ENCODE measurements at regions not wholly inside any gene's neighbourhood (a gene's known extent, or its start where the extent isn't known, plus 50 kb on each side); places are given as distances from the start of the nearest gene placed in this dataset.

DNA sequence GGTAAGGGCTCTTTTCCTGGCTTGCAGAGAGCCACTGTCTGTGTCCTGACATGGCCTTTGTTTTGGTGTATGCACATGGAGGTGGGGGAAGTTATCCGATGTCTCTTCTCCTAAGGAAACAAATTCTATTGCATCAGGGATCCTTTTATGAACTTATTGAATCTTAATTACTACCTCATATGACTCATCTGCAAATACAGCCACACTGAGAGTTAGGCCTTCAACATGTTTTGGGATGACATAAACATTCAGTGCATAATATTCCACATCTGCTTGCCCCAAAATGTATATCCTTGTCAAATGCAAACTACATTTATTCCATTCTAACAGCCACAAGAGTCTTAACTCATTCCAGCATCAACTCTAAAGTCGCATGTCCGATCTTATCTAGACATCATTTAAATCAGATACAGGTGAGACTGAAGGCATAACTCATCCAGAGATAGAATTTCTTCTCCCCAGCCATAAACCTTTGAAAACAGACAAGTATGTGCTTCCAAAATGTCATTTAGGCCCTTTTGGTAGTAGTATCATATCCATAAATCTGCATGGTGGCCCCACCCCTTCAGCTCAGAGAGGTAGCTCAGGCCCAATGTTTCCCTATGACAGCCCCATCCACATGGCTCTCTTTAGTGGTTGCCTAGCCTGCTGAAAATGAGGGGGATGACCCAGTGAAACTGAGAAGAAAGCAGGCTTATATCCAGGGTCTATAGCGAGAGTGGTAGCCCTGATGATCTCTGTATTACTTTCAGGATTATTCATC lies 289.5 kb upstream of the ALCAM start:
- ChIA-PET CTCF (no interaction called here), POLR2A (no interaction called here)
- Histone ChIP-seq H3K27me3 (ENCODE audit: control insufficient read depth, insufficient read depth, low read length) (no peaks in the 10 kb centered on the region), H3K4me1 (ENCODE audit: control insufficient read depth, insufficient read depth, low read length) (no peaks in the 10 kb centered on the region), H3K36me3 (ENCODE audit: control insufficient read depth, insufficient read depth, low read length) (no peaks in the 10 kb centered on the region), H3K4me3 (ENCODE audit: low read depth in 2 of 2, low read length in 2 of 2) (no peak overlapping the region), H3K9me3 (ENCODE audit: control insufficient read depth, insufficient read depth, low read depth, low read length) (no peaks in the 10 kb centered on the region), H3K27ac (ENCODE audit: low read length) (no peak overlapping the region)
- no peak for TF ChIP-seq POLR2AphosphoS5 (IDR thresholded peaks at IDR 0.05; ENCODE audit: low read depth, low read length)
- TF ChIP-seq, protein P1, sequence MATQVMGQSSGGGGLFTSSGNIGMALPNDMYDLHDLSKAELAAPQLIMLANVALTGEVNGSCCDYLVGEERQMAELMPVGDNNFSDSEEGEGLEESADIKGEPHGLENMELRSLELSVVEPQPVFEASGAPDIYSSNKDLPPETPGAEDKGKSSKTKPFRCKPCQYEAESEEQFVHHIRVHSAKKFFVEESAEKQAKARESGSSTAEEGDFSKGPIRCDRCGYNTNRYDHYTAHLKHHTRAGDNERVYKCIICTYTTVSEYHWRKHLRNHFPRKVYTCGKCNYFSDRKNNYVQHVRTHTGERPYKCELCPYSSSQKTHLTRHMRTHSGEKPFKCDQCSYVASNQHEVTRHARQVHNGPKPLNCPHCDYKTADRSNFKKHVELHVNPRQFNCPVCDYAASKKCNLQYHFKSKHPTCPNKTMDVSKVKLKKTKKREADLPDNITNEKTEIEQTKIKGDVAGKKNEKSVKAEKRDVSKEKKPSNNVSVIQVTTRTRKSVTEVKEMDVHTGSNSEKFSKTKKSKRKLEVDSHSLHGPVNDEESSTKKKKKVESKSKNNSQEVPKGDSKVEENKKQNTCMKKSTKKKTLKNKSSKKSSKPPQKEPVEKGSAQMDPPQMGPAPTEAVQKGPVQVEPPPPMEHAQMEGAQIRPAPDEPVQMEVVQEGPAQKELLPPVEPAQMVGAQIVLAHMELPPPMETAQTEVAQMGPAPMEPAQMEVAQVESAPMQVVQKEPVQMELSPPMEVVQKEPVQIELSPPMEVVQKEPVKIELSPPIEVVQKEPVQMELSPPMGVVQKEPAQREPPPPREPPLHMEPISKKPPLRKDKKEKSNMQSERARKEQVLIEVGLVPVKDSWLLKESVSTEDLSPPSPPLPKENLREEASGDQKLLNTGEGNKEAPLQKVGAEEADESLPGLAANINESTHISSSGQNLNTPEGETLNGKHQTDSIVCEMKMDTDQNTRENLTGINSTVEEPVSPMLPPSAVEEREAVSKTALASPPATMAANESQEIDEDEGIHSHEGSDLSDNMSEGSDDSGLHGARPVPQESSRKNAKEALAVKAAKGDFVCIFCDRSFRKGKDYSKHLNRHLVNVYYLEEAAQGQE (IDR thresholded peaks at IDR 0.05; ENCODE audit: insufficient read depth in 1 of 2, low read depth in 2 of 2, low read length in 1 of 2) = no peak
- TF ChIP-seq TCF7L2 (IDR thresholded peaks at IDR 0.05; ENCODE audit: low read depth, low read length) = no peak
- TF ChIP-seq, protein P2, sequence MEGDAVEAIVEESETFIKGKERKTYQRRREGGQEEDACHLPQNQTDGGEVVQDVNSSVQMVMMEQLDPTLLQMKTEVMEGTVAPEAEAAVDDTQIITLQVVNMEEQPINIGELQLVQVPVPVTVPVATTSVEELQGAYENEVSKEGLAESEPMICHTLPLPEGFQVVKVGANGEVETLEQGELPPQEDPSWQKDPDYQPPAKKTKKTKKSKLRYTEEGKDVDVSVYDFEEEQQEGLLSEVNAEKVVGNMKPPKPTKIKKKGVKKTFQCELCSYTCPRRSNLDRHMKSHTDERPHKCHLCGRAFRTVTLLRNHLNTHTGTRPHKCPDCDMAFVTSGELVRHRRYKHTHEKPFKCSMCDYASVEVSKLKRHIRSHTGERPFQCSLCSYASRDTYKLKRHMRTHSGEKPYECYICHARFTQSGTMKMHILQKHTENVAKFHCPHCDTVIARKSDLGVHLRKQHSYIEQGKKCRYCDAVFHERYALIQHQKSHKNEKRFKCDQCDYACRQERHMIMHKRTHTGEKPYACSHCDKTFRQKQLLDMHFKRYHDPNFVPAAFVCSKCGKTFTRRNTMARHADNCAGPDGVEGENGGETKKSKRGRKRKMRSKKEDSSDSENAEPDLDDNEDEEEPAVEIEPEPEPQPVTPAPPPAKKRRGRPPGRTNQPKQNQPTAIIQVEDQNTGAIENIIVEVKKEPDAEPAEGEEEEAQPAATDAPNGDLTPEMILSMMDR (IDR thresholded peaks at IDR 0.05) = no peak
- no peak for TF ChIP-seq SIN3A (IDR thresholded peaks at IDR 0.05; ENCODE audit: borderline replicate concordance, insufficient read depth, low read depth, low read length)
- in situ Hi-C loops (cut with HindIII; ENCODE audit: low pct_unique_long_range_greater_than_20kb, low sequenced_read_pairs) = no loop called here
- DNase-seq (ENCODE audit: low read depth, low spot score) (no peak), ATAC-seq (no peak)
- BruUV-seq (replicated peaks) = no TSS peak
- intact Hi-C loops (cut with micrococcal nuclease; ENCODE audit: unreplicated experiment) = no loop called here

DNA sequence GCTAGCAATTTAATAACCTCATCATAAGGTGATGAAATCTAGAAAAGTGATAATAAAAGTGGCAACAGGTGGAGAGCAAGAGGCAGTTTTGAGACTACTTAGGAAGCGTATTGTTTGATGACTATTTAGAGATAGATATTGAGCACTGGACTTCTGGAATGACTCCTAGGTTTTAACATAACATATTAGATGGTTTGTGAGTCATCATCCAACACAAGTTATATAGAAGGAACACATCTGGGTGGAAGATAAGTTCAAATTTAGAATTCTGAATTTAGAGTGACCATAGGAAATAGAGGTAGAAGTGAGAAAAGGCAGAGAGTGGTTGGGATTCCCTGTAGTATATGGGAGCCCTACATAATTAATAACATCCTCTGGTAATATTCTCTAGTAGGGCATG lies 282.8 kb upstream of the ALCAM start:
- no peak overlapping the region for H3K27ac ChIP-seq (ENCODE audit: low read length)
- DNase-seq (ENCODE audit: low read depth, low spot score) (no peak), ATAC-seq (no peak)
- BruUV-seq (replicated peaks) = no TSS peak
- H3K4me3 ChIP-seq (ENCODE audit: low read depth in 2 of 2, low read length in 2 of 2) = no peak overlapping the region
- H3K4me1 ChIP-seq (ENCODE audit: control insufficient read depth, insufficient read depth, low read length) = no peaks in the 10 kb centered on the region
- in situ Hi-C loops (cut with HindIII; ENCODE audit: low pct_unique_long_range_greater_than_20kb, low sequenced_read_pairs) = no loop called here
- no peaks in the 10 kb centered on the region for H3K27me3 ChIP-seq (ENCODE audit: control insufficient read depth, insufficient read depth, low read length)
- TF ChIP-seq, protein P2 (IDR thresholded peaks at IDR 0.05) = no peak
- TF ChIP-seq POLR2AphosphoS5 (IDR thresholded peaks at IDR 0.05; ENCODE audit: low read depth, low read length) (no peak), SIN3A (IDR thresholded peaks at IDR 0.05; ENCODE audit: borderline replicate concordance, insufficient read depth, low read depth, low read length) (no peak), TCF7L2 (IDR thresholded peaks at IDR 0.05; ENCODE audit: low read depth, low read length) (no peak)
- TF ChIP-seq, protein P1 (IDR thresholded peaks at IDR 0.05; ENCODE audit: insufficient read depth in 1 of 2, low read depth in 2 of 2, low read length in 1 of 2) = no peak
- no peaks in the 10 kb centered on the region; the same call in 1 of the 2 replicates for H3K9me3 ChIP-seq (ENCODE audit: control insufficient read depth, insufficient read depth, low read depth, low read length)
- ChIA-PET POLR2A (no interaction called here), CTCF (no interaction called here)
- H3K36me3 ChIP-seq (ENCODE audit: control insufficient read depth, insufficient read depth, low read length) = no peaks in the 10 kb centered on the region
- intact Hi-C loops (cut with micrococcal nuclease; ENCODE audit: unreplicated experiment) = no loop called here
